K562 (cell line): ENCODE measurements at regions not wholly inside any gene's neighbourhood (a gene's known extent, or its start where the extent isn't known, plus 50 kb on each side); places are given as distances from the start of the nearest gene placed in this dataset.

Source experiments
- ATAC-seq: fragments of 200-7000 bp; cut with Tn5 transposase; 3 replicates; pipeline ENCODE4 v1.9.1; 2020; ENCODE audit warnings: moderate library complexity
- BruUV-seq: library from RNA; stranded (reverse); fragments of 400-500 nt; replicated peaks from 2 replicates; lab custom pipeline; 2021; lab: Mats Ljungman, UMichigan
- CTCF ChIA-PET: fragments of 300-600 bp; formaldehyde crosslinking; extraction: SDS; loops from one replicate; lab custom pipeline; 2021; ENCODE audit warnings: low intra/inter-chr PET ratio; lab: Yijun Ruan, JAX
- POLR2A ChIA-PET: fragments of 300-600, 350-650 bp; sonication (Branson Sonifier 250); formaldehyde crosslinking; extraction: SDS; loops from one replicate; lab custom pipeline; 2021; ENCODE audit warnings: antibody characterized with exemption, inconsistent platforms; lab: Yijun Ruan, JAX
- DNase-seq, 4 experiments: peaks; one replicate each; pipeline versions ENCODE4 v3.0.0 to v3.0.0-alpha.2; 2011 to 2018; ENCODE audit warnings: low spot score in 3 of 4, mixed read lengths in 3 of 4; ENCODE audit errors: extremely low read depth in 1 of 4
- FAIRE-seq: peaks from 2 replicates; lab custom pipeline; 2011; peaks lifted over from hg19 to GRCh38; lab: Jason Lieb, UNC
- H2AFZ ChIP-seq: 2 replicates; pipeline ENCODE4 v1.6.0; 2011; ENCODE audit warnings: low read depth, low read length, control low read depth, inconsistent platforms
- H3K27ac ChIP-seq: fragments of 200-600 bp; 3 replicates; pipeline ENCODE4 v1.8.0; 2011; ENCODE audit warnings: low read depth, mild to moderate bottlenecking, control low read depth, inconsistent platforms, low read length, moderate library complexity, mixed read lengths; ENCODE audit errors: extremely low read depth
- H3K27me3 ChIP-seq, 2 experiments: fragments of 300-600 bp in 1 of 2; 2 replicates in 1 of 2; 3 replicates in 1 of 2; pipeline versions ENCODE4 v1.6.0 to v1.8.0; 2011; ENCODE audit warnings: inconsistent platforms in 2 of 2, low read length in 2 of 2, mild to moderate bottlenecking in 1 of 2, mixed read lengths in 1 of 2, moderate library complexity in 1 of 2; ENCODE audit not compliant: control insufficient read depth in 2 of 2, insufficient read depth in 2 of 2
- H3K36me3 ChIP-seq: fragments of 300-600 bp; 3 replicates; pipeline ENCODE4 v1.8.0; 2011; ENCODE audit warnings: mild to moderate bottlenecking, low read length, inconsistent platforms; ENCODE audit not compliant: control insufficient read depth, insufficient read depth
- H3K4me1 ChIP-seq, 2 experiments: fragments of 200-600 bp in 1 of 2; replicated peaks in 1 of 2; 2 replicates in 1 of 2; 3 replicates in 1 of 2; pipeline versions ENCODE4 v1.5.1 to v1.8.0; 2011; ENCODE audit warnings: inconsistent platforms in 2 of 2, low read length in 2 of 2, mild to moderate bottlenecking in 1 of 2, mixed read lengths in 1 of 2, moderate library complexity in 1 of 2; ENCODE audit not compliant: control insufficient read depth in 2 of 2, insufficient read depth in 2 of 2
- H3K4me2 ChIP-seq: 2 replicates; pipeline ENCODE4 v1.6.1; 2011; ENCODE audit warnings: low read length, control low read depth, inconsistent platforms, mixed read lengths; ENCODE audit not compliant: insufficient read depth
- H3K4me3 ChIP-seq: fragments of 200-600 bp; sonication (generic), shearing (Covaris generic); 2 replicates; pipeline ENCODE4 v1.5.1; 2016; ENCODE audit warnings: control low read depth, inconsistent platforms
- H3K79me2 ChIP-seq: fragments of 200-600 bp; 3 replicates; pipeline ENCODE4 v1.8.0; 2011; ENCODE audit warnings: low read length, inconsistent platforms; ENCODE audit not compliant: control insufficient read depth, insufficient read depth
- H3K9ac ChIP-seq, 2 experiments: 2 replicates each; pipeline versions ENCODE4 v1.6.0 to v1.6.1; 2011; ENCODE audit warnings: low read depth in 2 of 2, low read length in 2 of 2, control low read depth in 1 of 2, inconsistent platforms in 1 of 2, mild to moderate bottlenecking in 1 of 2, mixed read lengths in 1 of 2; ENCODE audit not compliant: insufficient read depth in 1 of 2
- H3K9me1 ChIP-seq: one replicate; pipeline ENCODE4 v1.6.0; 2011; ENCODE audit warnings: inconsistent platforms, mild to moderate bottlenecking, low read length, moderate library complexity; ENCODE audit not compliant: control insufficient read depth, insufficient read depth
- H3K9me3 ChIP-seq: replicated peaks from 2 replicates; pipeline ENCODE4 v1.5.1; 2011; ENCODE audit warnings: low read depth, low read length, inconsistent platforms; ENCODE audit not compliant: control insufficient read depth, insufficient read depth
- H4K20me1 ChIP-seq: replicated peaks from 2 replicates; pipeline ENCODE4 v1.6.1; 2011; ENCODE audit warnings: low read length, inconsistent platforms, mixed read lengths; ENCODE audit not compliant: control insufficient read depth, insufficient read depth
- ETS2 ChIP-seq: IDR thresholded peaks from 2 replicates; pipeline ENCODE4 v1.6.1; 2016; ENCODE audit warnings: borderline replicate concordance, missing genetic modification characterization, mild to moderate bottlenecking, moderate library complexity, missing compliant biosample characterization; ENCODE audit not compliant: poor library complexity, severe bottlenecking
- ETV6 ChIP-seq, 3 experiments: fragments of 150-350 bp in 1 of 3; sonication (generic) in 1 of 3; formaldehyde crosslinking in 1 of 3; IDR thresholded peaks; 2 replicates each; pipeline versions ENCODE4 v1.6.1 to v1.8.0; 2014 to 2022; ENCODE audit warnings: borderline replicate concordance in 2 of 3, low read depth in 2 of 3, antibody characterized with exemption in 1 of 3, low read length in 1 of 3, mild to moderate bottlenecking in 1 of 3, missing genetic modification reagents in 1 of 3
- HDAC6 ChIP-seq: IDR thresholded peaks from 2 replicates; pipeline ENCODE4 v1.6.1; 2012; ENCODE audit warnings: low read depth, mild to moderate bottlenecking, control low read depth, inconsistent platforms, low read length, moderate library complexity
- MEIS2 ChIP-seq: fragments of 450-650 bp; IDR thresholded peaks from 2 replicates; pipeline ENCODE4 v1.6.1; 2014; ENCODE audit warnings: mild to moderate bottlenecking; ENCODE audit not compliant: partially characterized antibody
- MYC ChIP-seq, 2 experiments: fragments of 250-450 bp in 1 of 2; sonication (Bioruptor Pico) in 1 of 2; IDR thresholded peaks; 2 replicates each; pipeline versions ENCODE4 v1.5.1 to v1.6.1; 2012 to 2021; ENCODE audit warnings: low read depth in 2 of 2, borderline replicate concordance in 1 of 2, improper control_type of control experiment in 1 of 2, low read length in 1 of 2, mild to moderate bottlenecking in 1 of 2, moderate library complexity in 1 of 2
- NFATC3 ChIP-seq: fragments of 450-650 bp; IDR thresholded peaks from 2 replicates; pipeline ENCODE4 v1.6.1; 2017; ENCODE audit warnings: mild to moderate bottlenecking
- WGBS: fragments of 100-300 bp; shearing (Covaris generic); methylation state at CpG from one replicate; pipeline ENCODE4 v1.1.6; 2016; ENCODE audit warnings: low coverage, mixed read lengths; ENCODE audit not compliant: insufficient coverage; ENCODE audit errors: missing lambda C conversion rate; 5-methylcytosine and 5-hydroxymethylcytosine counted together
- in situ Hi-C: fragments of 300-500 bp; cut with MboI; formaldehyde crosslinking; loops from 4 replicates; pipeline ENCODE4 v1.15.0; 2018; ENCODE audit warnings: inconsistent platforms, mixed read lengths
- intact Hi-C: fragments of 100-400 bp; cut with micrococcal nuclease; formaldehyde crosslinking; loops from 2 replicates; pipeline ENCODE4 v1.14.2; 2022

GRCh38 chr4:159980826-159981468 lies 878.1 kb downstream of the RAPGEF2 start:
- no peaks in the 10 kb centered on the region for H3K4me1 ChIP-seq
- FAIRE-seq = no peak
- H3K9me3 ChIP-seq = no peaks in the 10 kb centered on the region
- no peak overlapping the region for H3K4me3 ChIP-seq
- ChIA-PET POLR2A (no interaction called here), CTCF (no interaction called here)
- H3K9ac ChIP-seq = no peak overlapping the region
- intact Hi-C loops = no loop called here
- no peaks in the 10 kb centered on the region for H3K9me1 ChIP-seq
- H3K36me3 ChIP-seq = no peaks in the 10 kb centered on the region
- no peaks in the 10 kb centered on the region for H3K27me3 ChIP-seq
- BruUV-seq = no TSS peak
- H3K4me2 ChIP-seq = no peak overlapping the region
- ATAC-seq = no peak
- no peaks in the 10 kb centered on the region for H3K79me2 ChIP-seq
- H3K27ac ChIP-seq = no peak overlapping the region
- in situ Hi-C loops = no loop called here
- no peak for DNase-seq
- TF ChIP-seq NFATC3 = no peak
- no peak for TF ChIP-seq ETV6 (IDR thresholded peaks at IDR 0.05; ENCODE audit: borderline replicate concordance in 1 of 2, low read depth in 2 of 2, low read length in 1 of 2)
- TF ChIP-seq ETV6 (CRISPR knock-in tag; IDR thresholded peaks at IDR 0.05; ENCODE audit: borderline replicate concordance) = no peak
- TF ChIP-seq HDAC6 = no peak
- no peak for TF ChIP-seq ETS2 (tag)
- TF ChIP-seq MEIS2 = no peak
- no peak for TF ChIP-seq MYC (IDR thresholded peaks at IDR 0.05; ENCODE audit: low read depth, low read length)
- no peak for TF ChIP-seq MYC (CRISPR knock-in tag; IDR thresholded peaks at IDR 0.05; ENCODE audit: borderline replicate concordance, low read depth)
- no peaks in the 10 kb centered on the region for H4K20me1 ChIP-seq
- no peak overlapping the region for H2AFZ ChIP-seq
- no CpG with 5 or more reads among the region's 3 CpGs for WGBS
